ENCODE measurements at regions not wholly inside any gene's neighbourhood (a gene's known extent, or its start where the extent isn't known, plus 50 kb on each side); places are given as distances from the start of the nearest gene placed in this dataset.

- TF ChIP-seq ZFX (IDR thresholded peaks at IDR 0.05) (no peak), CTCF (conservative IDR thresholded peaks at IDR 0.05) (no peak)
Observed at GRCh38 chr15:31483053-31483985, 156.7 kb downstream of the KLF13 start.

GRCh38 chr15:31483986-31484951 is 157.6 kb downstream of the KLF13 start:
- no peak overlapping the region for H3K27ac ChIP-seq
- TF ChIP-seq ZFX (IDR thresholded peaks at IDR 0.05) (no peak), CTCF (conservative IDR thresholded peaks at IDR 0.05) (no peak)

More at GRCh38 chr15:31483053-31483985, 156.7 kb downstream of the KLF13 start:
- no peak overlapping the region for H3K27ac ChIP-seq

- no peak for TF ChIP-seq CTCF (conservative IDR thresholded peaks at IDR 0.05)
Observed at GRCh38 chr15:31484986-31485385, 158.4 kb downstream of the KLF13 start.

GRCh38 chr15:31485431-31485830 is 158.8 kb downstream of the KLF13 start:
- no peak overlapping the region for H3K27ac ChIP-seq
- TF ChIP-seq ZFX (IDR thresholded peaks at IDR 0.05) (no peak), CTCF (conservative IDR thresholded peaks at IDR 0.05) (no peak)

More at GRCh38 chr15:31484986-31485385, 158.4 kb downstream of the KLF13 start:
- H3K27ac ChIP-seq, result no peak overlapping the region

GRCh38 chr15:31485911-31486461 is 159.4 kb downstream of the KLF13 start:
- TF ChIP-seq ZFX (IDR thresholded peaks at IDR 0.05) (no peak), CTCF (conservative IDR thresholded peaks at IDR 0.05) (no peak)
- no peak overlapping the region for H3K27ac ChIP-seq

GRCh38 chr15:31486506-31486905 is 159.9 kb downstream of the KLF13 start:
- no peak overlapping the region for H3K27ac ChIP-seq
- no peak for TF ChIP-seq ZFX (IDR thresholded peaks at IDR 0.05)
- no peak for TF ChIP-seq CTCF (conservative IDR thresholded peaks at IDR 0.05)

Measured in C4-2B (cell line).